GM12892 (cell line): ENCODE measurements at regions not wholly inside any gene's neighbourhood (a gene's known extent, or its start where the extent isn't known, plus 50 kb on each side); places are given as distances from the start of the nearest gene placed in this dataset.

ENCODE experiments used
- POLR2A ChIP-seq: IDR thresholded peaks from 2 replicates; pipeline ENCODE4 v1.6.1; 2011; ENCODE audit warnings: low read depth, low read length, control low read depth
- TAF1 ChIP-seq: IDR thresholded peaks from 2 replicates; pipeline ENCODE4 v1.6.1; 2011; ENCODE audit warnings: low read depth, mild to moderate bottlenecking, control low read depth, low read length, borderline replicate concordance

DNA sequence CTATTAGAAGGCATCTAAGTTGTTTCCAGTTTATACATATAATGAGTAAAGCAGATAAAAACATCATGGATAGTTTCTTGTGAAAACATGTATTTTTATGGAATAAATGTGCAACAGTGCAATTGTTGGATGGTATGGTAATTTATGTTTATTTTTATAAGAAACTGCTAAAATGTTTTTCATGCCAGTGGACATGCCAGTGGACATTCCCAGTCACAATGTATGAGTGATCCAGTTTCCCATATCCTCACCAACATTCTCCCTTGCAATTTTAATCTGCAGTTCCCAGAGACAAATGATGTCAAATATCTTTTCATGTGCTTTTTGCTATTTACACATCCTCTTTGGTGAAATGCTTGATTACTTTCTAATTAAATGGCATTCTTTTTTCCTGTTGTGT, 818.6 kb downstream of the SUCLG1 start:
- TF ChIP-seq TAF1 (no peak), POLR2A (no peak)
